Mesendoderm (in vitro differentiated cells): ENCODE measurements at regions not wholly inside any gene's neighbourhood (a gene's known extent, or its start where the extent isn't known, plus 50 kb on each side); places are given as distances from the start of the nearest gene placed in this dataset.

Experiments used
- DNase-seq: peaks from one replicate; pipeline ENCODE4 v3.0.0; 2013
- H2AK5ac ChIP-seq: 2 replicates; pipeline ENCODE4 v1.6.1; 2013; ENCODE audit warnings: low read length, inconsistent platforms
- H2BK120ac ChIP-seq: 2 replicates; pipeline ENCODE4 v1.6.1; 2013; ENCODE audit warnings: low read depth, mild to moderate bottlenecking, low read length, moderate library complexity, mixed read lengths
- H2BK15ac ChIP-seq: replicated peaks from 2 replicates; pipeline ENCODE4 v1.6.1; 2013; ENCODE audit warnings: low read depth, mild to moderate bottlenecking, moderate library complexity
- H2BK5ac ChIP-seq: 2 replicates; pipeline ENCODE4 v1.6.1; 2013; ENCODE audit warnings: low read length, inconsistent platforms
- H3K18ac ChIP-seq: 2 replicates; pipeline ENCODE4 v1.6.1; 2013; ENCODE audit warnings: mild to moderate bottlenecking, low read length, mixed read lengths
- H3K23ac ChIP-seq: one replicate; pipeline ENCODE4 v1.6.1; 2013; ENCODE audit warnings: low read length
- H3K27ac ChIP-seq: 2 replicates; pipeline ENCODE4 v1.5.1; 2013; ENCODE audit warnings: low read depth, mild to moderate bottlenecking, inconsistent platforms, low read length, moderate library complexity
- H3K27me3 ChIP-seq: 2 replicates; pipeline ENCODE4 v1.6.1; 2013; ENCODE audit warnings: low read length, control low read depth, mild to moderate bottlenecking, inconsistent platforms; ENCODE audit not compliant: insufficient read depth, poor library complexity
- H3K36me3 ChIP-seq: 2 replicates; pipeline ENCODE4 v1.6.1; 2013; ENCODE audit warnings: low read length, inconsistent platforms; ENCODE audit not compliant: control insufficient read depth, insufficient read depth
- H3K4ac ChIP-seq: one replicate; pipeline ENCODE4 v1.6.1; 2013; ENCODE audit warnings: low read depth, mild to moderate bottlenecking, low read length, moderate library complexity
- H3K4me1 ChIP-seq: 2 replicates; pipeline ENCODE4 v1.6.1; 2013; ENCODE audit warnings: low read depth, low read length, inconsistent platforms; ENCODE audit not compliant: control insufficient read depth
- H3K4me2 ChIP-seq: 2 replicates; pipeline ENCODE4 v1.6.1; 2013; ENCODE audit warnings: low read length
- H3K4me3 ChIP-seq: 2 replicates; pipeline ENCODE4 v1.5.1; 2013; ENCODE audit warnings: mild to moderate bottlenecking, low read length
- H3K56ac ChIP-seq: one replicate; pipeline ENCODE4 v1.6.1; 2013; ENCODE audit warnings: low read length
- H3K79me1 ChIP-seq: 2 replicates; pipeline ENCODE4 v1.6.1; 2013; ENCODE audit warnings: low read length, inconsistent platforms
- H3K79me2 ChIP-seq: 2 replicates; pipeline ENCODE4 v1.6.1; 2013; ENCODE audit warnings: mild to moderate bottlenecking, low read length; ENCODE audit not compliant: control insufficient read depth, insufficient read depth
- H3K9ac ChIP-seq: 2 replicates; pipeline ENCODE4 v1.6.1; 2013; ENCODE audit warnings: low read length, inconsistent platforms
- H4K5ac ChIP-seq: one replicate; pipeline ENCODE4 v1.6.1; 2013; ENCODE audit warnings: low read length
- H4K8ac ChIP-seq: one replicate; pipeline ENCODE4 v1.6.1; 2013; ENCODE audit warnings: low read depth, mild to moderate bottlenecking, control low read depth, low read length, moderate library complexity
- WGBS: extraction: QIAGEN DNeasy Blood & Tissue Kit; methylation state at CpG from one replicate; pipeline ENCODE4 v1.1.7; 2013; ENCODE audit warnings: low lambda C conversion rate, missing lambda C conversion rate; ENCODE audit not compliant: insufficient coverage; ENCODE audit errors: extremely low coverage; 5-methylcytosine and 5-hydroxymethylcytosine counted together

- H2BK15ac ChIP-seq: no peak overlapping the region
- H2BK120ac ChIP-seq: no peak overlapping the region
- H3K4me2 ChIP-seq: no peak overlapping the region
- H3K79me2 ChIP-seq: no peaks in the 10 kb centered on the region
- no peaks in the 10 kb centered on the region for H3K4me1 ChIP-seq
- H3K9ac ChIP-seq: no peak overlapping the region
- no peak overlapping the region for H2AK5ac ChIP-seq
- no peaks in the 10 kb centered on the region for H3K27me3 ChIP-seq
- H3K79me1 ChIP-seq: no peaks in the 10 kb centered on the region
- H3K56ac ChIP-seq: no peak overlapping the region
- no peak overlapping the region for H3K23ac ChIP-seq
- H3K18ac ChIP-seq: no peak overlapping the region
- H4K8ac ChIP-seq: no peak overlapping the region
- H3K36me3 ChIP-seq: no peaks in the 10 kb centered on the region
- no peak overlapping the region for H2BK5ac ChIP-seq
- H3K27ac ChIP-seq: no peak overlapping the region
- H3K4me3 ChIP-seq: no peak overlapping the region
- DNase-seq: peak; percentile 65
- H3K4ac ChIP-seq: no peak overlapping the region
- H4K5ac ChIP-seq: no peak overlapping the region
Measured at GRCh38 chr2:57450170-57450569, 596.4 kb upstream of the VRK2 start.

DNA sequence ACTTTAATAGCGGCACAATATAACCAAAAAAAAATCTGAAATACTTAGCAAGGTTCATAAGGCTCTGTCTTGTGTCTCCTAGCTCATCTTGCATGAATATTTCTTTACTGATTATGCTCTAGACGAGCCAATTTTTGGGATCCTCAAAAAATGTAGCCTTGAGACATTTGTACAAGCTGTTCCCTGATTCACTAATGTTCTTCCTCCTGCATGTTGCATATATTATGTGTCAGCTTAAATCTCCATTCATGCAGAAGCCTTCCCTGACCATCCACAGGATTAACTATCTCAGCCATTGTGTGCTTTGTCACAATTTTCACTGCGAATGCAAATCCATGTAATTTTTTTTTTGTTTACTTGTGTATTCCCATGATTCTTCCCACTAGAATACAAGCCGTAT is 594.0 kb upstream of the VRK2 start:
- Histone ChIP-seq H3K27ac (no peak overlapping the region), H3K4me2 (no peak overlapping the region), H3K9ac (no peak overlapping the region), H2BK5ac (no peak overlapping the region), H2BK15ac (no peak overlapping the region), H3K79me1 (no peaks in the 10 kb centered on the region), H3K23ac (no peak overlapping the region), H4K8ac (no peak overlapping the region), H3K4me3 (no peak overlapping the region), H3K4me1 (no peaks in the 10 kb centered on the region), H3K18ac (no peak overlapping the region), H3K79me2 (no peaks in the 10 kb centered on the region), H3K4ac (no peak overlapping the region), H3K56ac (no peak overlapping the region), H2AK5ac (no peak overlapping the region), H3K36me3 (no peaks in the 10 kb centered on the region), H2BK120ac (no peak overlapping the region), H3K27me3 (no peaks in the 10 kb centered on the region), H4K5ac (no peak overlapping the region)
- WGBS: no CpG with 5 or more reads among the region's 4 CpGs
- DNase-seq: no peak

DNA sequence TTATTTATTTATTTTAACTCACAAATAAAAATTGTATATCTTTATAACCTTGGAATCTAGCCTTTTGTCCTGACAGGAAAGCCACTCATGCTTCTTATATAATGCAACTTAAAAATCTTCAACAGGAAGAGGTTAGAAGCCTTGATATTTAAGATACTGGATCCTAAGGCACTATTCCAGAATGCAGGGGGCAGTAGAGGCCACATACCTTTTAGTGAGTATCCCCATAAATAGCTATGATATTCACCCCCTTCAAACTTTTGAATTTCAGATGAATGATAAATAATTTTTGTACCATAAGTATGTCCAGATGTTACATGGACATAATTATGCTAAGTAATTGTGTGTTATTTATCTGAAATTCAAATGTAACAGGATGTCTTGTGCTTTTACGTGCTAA is 592.7 kb upstream of the VRK2 start:
- no peak overlapping the region for H2BK15ac ChIP-seq
- no peak overlapping the region for H3K9ac ChIP-seq
- peak; percentile 23 for DNase-seq
- no peak overlapping the region for H3K23ac ChIP-seq
- H3K4me3 ChIP-seq: no peak overlapping the region
- no peak overlapping the region for H2AK5ac ChIP-seq
- WGBS: no CpG with 5 or more reads among the region's 1 CpG
- H3K36me3 ChIP-seq: no peaks in the 10 kb centered on the region
- no peak overlapping the region for H4K8ac ChIP-seq
- no peak overlapping the region for H4K5ac ChIP-seq
- H3K79me1 ChIP-seq: no peaks in the 10 kb centered on the region
- no peak overlapping the region for H3K4me2 ChIP-seq
- H3K79me2 ChIP-seq: no peaks in the 10 kb centered on the region
- no peak overlapping the region for H3K56ac ChIP-seq
- H2BK120ac ChIP-seq: no peak overlapping the region
- no peaks in the 10 kb centered on the region for H3K27me3 ChIP-seq
- H3K18ac ChIP-seq: no peak overlapping the region
- H3K4me1 ChIP-seq: no peaks in the 10 kb centered on the region
- H3K4ac ChIP-seq: no peak overlapping the region
- no peak overlapping the region for H2BK5ac ChIP-seq
- H3K27ac ChIP-seq: no peak overlapping the region

DNA sequence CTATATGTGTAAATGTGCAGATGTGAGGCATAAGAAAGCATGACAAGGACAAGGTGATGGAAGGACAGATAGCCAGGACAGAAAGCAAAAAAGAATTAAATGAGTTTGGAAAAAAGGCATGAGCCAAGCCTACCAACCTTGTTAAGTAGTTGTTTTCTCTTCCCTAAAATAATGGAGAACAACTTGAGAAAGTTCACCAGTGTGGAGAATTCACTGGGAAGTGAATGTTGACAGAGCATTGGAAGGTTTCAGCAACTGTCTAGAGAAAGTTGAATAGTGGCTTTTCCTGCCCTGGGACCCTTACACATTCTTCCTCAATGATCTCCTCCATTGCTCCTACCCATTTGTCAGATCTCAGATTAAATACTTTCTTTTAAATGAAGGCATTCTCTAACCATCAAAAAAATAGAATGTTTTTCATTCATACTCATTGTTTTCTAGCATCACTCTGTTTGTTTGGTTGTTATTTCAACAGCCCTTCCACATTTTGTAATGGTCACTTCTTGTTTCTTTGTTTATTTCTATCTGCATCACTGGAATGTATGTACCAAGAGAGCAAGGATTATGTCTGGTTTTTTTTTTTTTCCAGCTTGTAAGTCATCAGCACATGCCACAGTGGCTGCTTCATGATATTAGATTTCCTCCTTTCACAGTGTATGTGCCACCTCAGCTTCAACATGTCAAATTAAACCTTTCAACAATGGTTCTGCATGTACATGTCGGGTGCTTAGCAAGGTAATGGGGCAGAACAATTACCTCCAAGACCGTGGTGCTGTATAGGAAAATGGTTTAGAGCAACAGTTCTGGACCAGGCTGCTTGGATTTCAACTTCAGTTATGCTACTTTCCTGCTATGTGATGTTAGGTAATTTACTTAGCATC is 586.0 kb upstream of the VRK2 start:
- Histone ChIP-seq H3K27me3 (no peaks in the 10 kb centered on the region), H2AK5ac (no peak overlapping the region), H3K4me2 (no peak overlapping the region), H4K5ac (no peak overlapping the region), H2BK120ac (no peak overlapping the region), H3K56ac (no peak overlapping the region), H3K36me3 (no peaks in the 10 kb centered on the region), H3K79me2 (no peaks in the 10 kb centered on the region), H3K27ac (no peak overlapping the region), H2BK5ac (no peak overlapping the region), H3K4me3 (no peak overlapping the region), H3K9ac (no peak overlapping the region), H4K8ac (no peak overlapping the region), H2BK15ac (no peak overlapping the region), H3K4ac (no peak overlapping the region), H3K79me1 (no peaks in the 10 kb centered on the region), H3K18ac (no peak overlapping the region), H3K23ac (no peak overlapping the region), H3K4me1 (no peaks in the 10 kb centered on the region)
- DNase-seq: no peak
- WGBS: no CpG with 5 or more reads among the region's 2 CpGs

- WGBS: no CpG with 5 or more reads among the region's 4 CpGs
- no peak overlapping the region for H3K9ac ChIP-seq
Measured at GRCh38 chr2:57461624-57462023, 585.0 kb upstream of the VRK2 start.

DNA sequence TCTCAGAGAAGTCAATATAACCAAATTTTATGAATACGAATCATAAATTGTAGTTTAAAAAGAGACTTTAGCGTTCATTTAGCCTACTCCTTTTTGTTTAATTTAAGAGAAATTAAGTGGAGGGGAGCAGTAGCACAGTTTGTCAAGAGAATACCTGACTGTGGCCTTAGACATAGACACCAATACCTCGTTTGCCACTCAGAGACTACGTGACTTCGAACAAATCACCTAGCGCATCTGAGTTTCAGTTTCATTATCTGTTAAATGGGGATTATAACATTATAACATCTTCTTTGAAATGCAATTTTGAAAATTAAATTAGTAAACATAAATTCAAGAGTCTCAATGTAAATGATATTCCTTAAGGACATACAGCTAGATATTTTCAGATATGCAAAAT is 581.5 kb upstream of the VRK2 start:
- Histone ChIP-seq H3K4me1 (no peaks in the 10 kb centered on the region), H2BK5ac (no peak overlapping the region), H3K36me3 (no peaks in the 10 kb centered on the region), H3K79me2 (no peaks in the 10 kb centered on the region), H3K27ac (no peak overlapping the region), H3K4ac (no peak overlapping the region), H3K23ac (no peak overlapping the region), H3K4me3 (no peak overlapping the region), H4K8ac (no peak overlapping the region), H2BK120ac (no peak overlapping the region), H3K4me2 (no peak overlapping the region), H3K56ac (no peak overlapping the region), H3K27me3 (no peaks in the 10 kb centered on the region), H3K9ac (no peak overlapping the region), H4K5ac (no peak overlapping the region), H3K79me1 (no peaks in the 10 kb centered on the region), H2BK15ac (no peak overlapping the region), H3K18ac (no peak overlapping the region), H2AK5ac (no peak overlapping the region)
- DNase-seq: no peak
- WGBS: no CpG with 5 or more reads among the region's 6 CpGs

More at GRCh38 chr2:57461624-57462023, 585.0 kb upstream of the VRK2 start:
- Histone ChIP-seq H3K36me3 (no peaks in the 10 kb centered on the region), H2AK5ac (no peak overlapping the region), H4K5ac (no peak overlapping the region), H3K27me3 (no peaks in the 10 kb centered on the region), H3K27ac (no peak overlapping the region), H4K8ac (no peak overlapping the region), H2BK120ac (no peak overlapping the region), H2BK15ac (no peak overlapping the region), H3K56ac (no peak overlapping the region), H3K18ac (no peak overlapping the region), H3K4ac (no peak overlapping the region), H2BK5ac (no peak overlapping the region), H3K4me3 (no peak overlapping the region), H3K79me2 (no peaks in the 10 kb centered on the region), H3K4me1 (no peaks in the 10 kb centered on the region), H3K79me1 (no peaks in the 10 kb centered on the region), H3K23ac (no peak overlapping the region), H3K4me2 (no peak overlapping the region)
- no peak for DNase-seq
